Stomach (tissue), 8 donors: ENCODE measurements at regions not wholly inside any gene's neighbourhood (a gene's known extent, or its start where the extent isn't known, plus 50 kb on each side); places are given as distances from the start of the nearest gene placed in this dataset.

ENCODE experiments used
- DNase-seq, 2 donors: peaks; one replicate each; pipeline versions ENCODE4 v3.0.0 to v3.0.0-alpha.2; 2013 to 2019
- H3K27ac ChIP-seq, 5 donors: fragments of 200-600 bp in 4 of 5; sonication (generic) in 4 of 5; one replicate each; pipeline ENCODE4 v1.5.1; 2013 to 2019; ENCODE audit warnings: mild to moderate bottlenecking in 1 of 5, moderate library complexity in 1 of 5
- H3K27me3 ChIP-seq, 3 donors: fragments of 200-600 bp; sonication (generic); one replicate each; pipeline ENCODE4 v1.5.1; 2017 to 2019; ENCODE audit warnings: mixed run types in 1 of 3
- H3K36me3 ChIP-seq, 4 donors: fragments of 200-600 bp; sonication (generic); 1 replicate in 3 of 4; 2 replicates in 1 of 4; pipeline ENCODE4 v1.5.1; 2016 to 2019
- H3K4me1 ChIP-seq, 4 donors: fragments of 200-600 bp; sonication (generic); one replicate each; pipeline ENCODE4 v1.5.1; 2016 to 2019
- H3K4me3 ChIP-seq, 4 donors: fragments of 200-600 bp; sonication (generic) in 3 of 4; one replicate each; pipeline ENCODE4 v1.5.1; 2016 to 2019; ENCODE audit warnings: mild to moderate bottlenecking in 1 of 4
- H3K9me3 ChIP-seq, 4 donors: fragments of 200-600 bp; sonication (generic); one replicate each; pipeline ENCODE4 v1.5.1; 2016 to 2019
- EP300 ChIP-seq: sonication (generic); formaldehyde crosslinking; IDR thresholded peaks from one replicate; pipeline ENCODE4 v1.6.1; 2017; ENCODE audit warnings: antibody characterized with exemption
- POLR2A ChIP-seq, 4 donors: fragments of 450-650 bp; IDR thresholded peaks; one replicate each; pipeline ENCODE4 v1.6.1; 2016; ENCODE audit warnings: antibody characterized with exemption in 4 of 4, control low read depth in 2 of 4, mild to moderate bottlenecking in 1 of 4, moderate library complexity in 1 of 4
- POLR2AphosphoS5 ChIP-seq, 3 donors: sonication (generic); formaldehyde crosslinking; IDR thresholded peaks; one replicate each; pipeline ENCODE4 v1.6.1; 2016; ENCODE audit warnings: antibody characterized with exemption in 3 of 3
- WGBS, 5 donors: extraction: QIAGEN DNeasy Blood & Tissue Kit in 3 of 5; methylation state at CpG; one replicate each; pipeline versions ENCODE4 v1.1.5 to v1.1.7; 2013 to 2018; 5-methylcytosine and 5-hydroxymethylcytosine counted together
- intact Hi-C: fragments of 100-400 bp; cut with DNase I; formaldehyde crosslinking; loops from one replicate; pipeline ENCODE4 v1.15.1; 2023; ENCODE audit warnings: low total_unique reads
- TF ChIP-seq, protein P1 (sequence below), 7 experiments: fragments of 450-650 bp in 4 of 7; fragments of 200-600 bp in 3 of 7; sonication (generic) in 3 of 7; IDR thresholded peaks; one replicate each; pipeline ENCODE4 v1.5.1; 2016 to 2019; ENCODE audit warnings: antibody characterized with exemption in 7 of 7, control low read depth in 2 of 7, mild to moderate bottlenecking in 1 of 7
- donor health status: healthy with polysubstance abuse.
- donor health status: Bipolar disorder and iron deficiency.
- donor health status: healthy.

DNA sequence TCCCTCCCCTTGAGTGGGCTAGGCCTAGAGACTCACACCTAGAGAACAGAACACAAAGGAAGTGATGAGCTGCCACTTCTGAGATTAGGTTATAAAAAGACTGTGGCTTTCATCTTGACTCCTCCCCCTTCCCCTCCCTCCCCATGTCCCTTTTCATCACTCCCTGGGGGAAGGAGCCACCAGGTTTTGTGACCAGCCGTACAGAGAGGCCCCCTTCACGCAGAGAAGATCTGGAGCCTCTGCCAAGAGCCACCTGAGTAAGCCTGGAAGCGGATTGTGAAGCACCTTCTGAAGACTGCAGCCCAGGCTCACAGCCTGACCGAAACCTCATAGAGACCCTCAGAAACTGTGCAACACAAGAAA is 118.4 kb upstream of the NXT1 start:
- WGBS, 5 donors = 78 to 95% (median 86%) methylated on average over 4 of the region's 4 CpGs
- DNase-seq = no peak

DNA sequence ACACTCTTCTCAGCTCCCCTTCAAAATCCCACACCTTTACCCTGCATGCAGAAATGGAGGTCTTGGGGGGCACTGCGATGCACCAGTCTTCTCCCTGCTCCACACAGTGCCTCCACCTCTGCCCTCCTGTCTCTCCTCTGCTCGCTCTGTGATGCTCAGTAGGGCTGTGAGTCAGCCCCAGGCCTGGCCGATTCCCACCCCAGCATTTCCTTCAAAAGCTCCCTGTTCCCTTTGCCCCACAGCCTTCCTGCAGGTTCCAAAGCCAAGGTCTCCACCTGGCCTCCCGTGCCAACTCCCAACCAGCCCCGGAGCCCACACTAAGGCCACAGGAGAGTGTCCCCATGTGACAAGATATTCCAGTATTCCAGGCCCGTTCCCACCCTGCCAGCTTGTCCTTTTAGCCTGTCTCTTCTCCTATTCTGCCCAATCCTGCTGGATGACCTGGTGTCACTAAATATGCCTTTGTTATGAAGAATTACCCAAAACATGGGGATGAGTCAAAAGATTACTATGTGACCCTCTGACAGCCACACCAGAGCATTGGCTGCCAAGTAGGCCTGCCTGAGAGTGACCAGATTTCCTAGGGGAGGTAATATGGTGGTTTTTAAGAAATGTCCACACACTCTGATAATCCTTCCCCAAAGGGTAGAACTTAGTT is 118.9 kb upstream of the NXT1 start:
- intact Hi-C loops = no loop called here
- WGBS, 5 donors = 73 to 84% (median 75%) methylated on average over 6 of the region's 6 CpGs
- TF ChIP-seq, protein P1, sequence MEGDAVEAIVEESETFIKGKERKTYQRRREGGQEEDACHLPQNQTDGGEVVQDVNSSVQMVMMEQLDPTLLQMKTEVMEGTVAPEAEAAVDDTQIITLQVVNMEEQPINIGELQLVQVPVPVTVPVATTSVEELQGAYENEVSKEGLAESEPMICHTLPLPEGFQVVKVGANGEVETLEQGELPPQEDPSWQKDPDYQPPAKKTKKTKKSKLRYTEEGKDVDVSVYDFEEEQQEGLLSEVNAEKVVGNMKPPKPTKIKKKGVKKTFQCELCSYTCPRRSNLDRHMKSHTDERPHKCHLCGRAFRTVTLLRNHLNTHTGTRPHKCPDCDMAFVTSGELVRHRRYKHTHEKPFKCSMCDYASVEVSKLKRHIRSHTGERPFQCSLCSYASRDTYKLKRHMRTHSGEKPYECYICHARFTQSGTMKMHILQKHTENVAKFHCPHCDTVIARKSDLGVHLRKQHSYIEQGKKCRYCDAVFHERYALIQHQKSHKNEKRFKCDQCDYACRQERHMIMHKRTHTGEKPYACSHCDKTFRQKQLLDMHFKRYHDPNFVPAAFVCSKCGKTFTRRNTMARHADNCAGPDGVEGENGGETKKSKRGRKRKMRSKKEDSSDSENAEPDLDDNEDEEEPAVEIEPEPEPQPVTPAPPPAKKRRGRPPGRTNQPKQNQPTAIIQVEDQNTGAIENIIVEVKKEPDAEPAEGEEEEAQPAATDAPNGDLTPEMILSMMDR (IDR thresholded peaks at IDR 0.05) = no peak
- TF ChIP-seq POLR2A (IDR thresholded peaks at IDR 0.05) = no peak
- TF ChIP-seq POLR2AphosphoS5 (IDR thresholded peaks at IDR 0.05) = no peak
- no peak for TF ChIP-seq EP300

More for the DNA sequence above, 118.4 kb upstream of the NXT1 start:
- TF ChIP-seq, protein P1 (IDR thresholded peaks at IDR 0.05) = no peak
- TF ChIP-seq EP300 = no peak
- TF ChIP-seq POLR2A (IDR thresholded peaks at IDR 0.05) = no peak
- no peak for TF ChIP-seq POLR2AphosphoS5 (IDR thresholded peaks at IDR 0.05)
- Histone ChIP-seq H3K4me1 (peaks cover 0 to 29% (median 6%) of the 10 kb centered on the region in 4 donors), H3K4me3 (no peak overlapping the region), H3K27me3 (no peaks in the 10 kb centered on the region), H3K36me3 (no peaks in the 10 kb centered on the region), H3K9me3 (peaks cover 0 to 17% (median 0%) of the 10 kb centered on the region in 4 donors), H3K27ac (no peak overlapping the region)
- intact Hi-C loops = no loop called here

DNA sequence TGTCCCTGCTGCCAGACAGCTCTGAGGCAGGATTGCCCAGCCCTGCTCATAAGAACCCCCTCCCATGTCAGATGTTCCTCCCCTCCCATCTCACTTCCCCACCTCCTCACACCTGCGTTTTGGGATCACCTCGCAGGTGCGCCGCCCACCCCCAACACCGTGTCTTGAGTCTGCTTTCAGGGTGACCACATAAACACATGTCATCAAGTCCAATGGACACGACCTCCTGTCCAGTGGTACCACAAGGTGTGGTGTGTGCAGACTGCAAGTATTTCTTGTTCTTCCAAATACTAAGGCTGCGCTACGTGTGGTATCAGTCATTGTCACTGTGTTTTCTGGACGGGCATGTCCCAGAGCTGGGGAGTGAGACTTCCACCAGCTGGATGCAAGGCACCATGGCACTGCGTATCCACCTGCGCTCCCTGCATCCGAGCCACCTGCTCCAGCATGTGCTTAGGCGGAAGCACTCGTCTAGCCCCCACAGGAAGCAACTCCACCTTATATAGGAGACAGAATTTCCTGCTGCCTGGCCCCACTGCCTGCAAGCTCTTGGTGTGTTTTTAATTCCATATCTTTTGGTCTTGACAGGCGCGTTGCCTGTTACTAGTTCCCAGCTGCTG is 119.7 kb upstream of the NXT1 start:
- 71 to 85% (median 72%) methylated on average over 16 of the region's 16 CpGs for WGBS, 5 donors

More for the DNA sequence above, 118.9 kb upstream of the NXT1 start:
- no peak for DNase-seq
- H3K36me3 ChIP-seq = no peaks in the 10 kb centered on the region
- H3K4me3 ChIP-seq = no peak overlapping the region
- no peaks in the 10 kb centered on the region for H3K27me3 ChIP-seq
- peaks cover 0 to 29% (median 6%) of the 10 kb centered on the region in 4 donors for H3K4me1 ChIP-seq
- H3K27ac ChIP-seq = no peak overlapping the region
- H3K9me3 ChIP-seq = peaks cover 0 to 17% (median 0%) of the 10 kb centered on the region in 4 donors

DNA sequence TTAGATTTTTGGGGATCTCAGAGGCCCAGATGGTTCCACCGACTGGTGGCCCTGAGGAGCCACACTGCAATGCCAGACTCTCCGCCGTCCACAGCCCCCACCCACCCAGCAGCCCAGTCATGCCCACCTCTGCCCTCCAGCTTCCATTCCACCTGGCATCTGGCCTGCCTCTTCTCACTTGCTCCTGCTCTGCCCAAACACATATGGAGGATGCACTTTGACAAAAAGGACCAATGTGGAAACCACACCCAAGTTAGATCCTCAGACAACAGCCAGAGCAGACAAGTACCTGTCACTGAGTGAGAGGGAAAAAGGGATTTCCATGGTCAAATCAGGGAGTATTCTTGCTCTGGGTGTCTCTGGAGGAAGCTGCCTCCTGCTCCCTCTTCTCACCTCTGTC is 120.6 kb upstream of the NXT1 start:
- Histone ChIP-seq H3K4me1 (peaks cover 0 to 23% (median 6%) of the 10 kb centered on the region in 4 donors), H3K9me3 (peaks cover 0 to 12% (median 0%) of the 10 kb centered on the region in 4 donors), H3K27me3 (no peaks in the 10 kb centered on the region), H3K4me3 (no peak overlapping the region), H3K27ac (no peak overlapping the region), H3K36me3 (no peaks in the 10 kb centered on the region)
- 85 to 90% (median 87%) methylated on average over 3 of the region's 3 CpGs for whole genome bisulfite sequencing, 5 donors
- DNase-seq = no peak
- intact Hi-C loops = no loop called here
- TF ChIP-seq POLR2A (IDR thresholded peaks at IDR 0.05) = no peak
- no peak for TF ChIP-seq EP300
- TF ChIP-seq POLR2AphosphoS5 (IDR thresholded peaks at IDR 0.05) = no peak
- TF ChIP-seq, protein P1 (IDR thresholded peaks at IDR 0.05) = no peak

More for the DNA sequence above, 119.7 kb upstream of the NXT1 start:
- Histone ChIP-seq H3K27me3 (no peaks in the 10 kb centered on the region), H3K27ac (no peak overlapping the region), H3K36me3 (no peaks in the 10 kb centered on the region), H3K4me1 (peaks cover 0 to 29% (median 6%) of the 10 kb centered on the region in 4 donors), H3K9me3 (peaks cover 0 to 17% (median 0%) of the 10 kb centered on the region in 4 donors), H3K4me3 (no peak overlapping the region)
- intact Hi-C loops = no loop called here
- no peak for DNase-seq
- no peak for TF ChIP-seq POLR2AphosphoS5 (IDR thresholded peaks at IDR 0.05)
- TF ChIP-seq, protein P1 (IDR thresholded peaks at IDR 0.05) = no peak
- no peak for TF ChIP-seq EP300
- TF ChIP-seq POLR2A (IDR thresholded peaks at IDR 0.05) = no peak
